NCI-H226 (cell line): ENCODE measurements at regions not wholly inside any gene's neighbourhood (a gene's known extent, or its start where the extent isn't known, plus 50 kb on each side); places are given as distances from the start of the nearest gene placed in this dataset.
A peak's percentile ranks its signal among the peaks of the same experiment; 100 is the strongest.

Experiments
- DNase-seq: peaks from one replicate; pipeline ENCODE4 v3.0.0-alpha.2; 2015

DNA sequence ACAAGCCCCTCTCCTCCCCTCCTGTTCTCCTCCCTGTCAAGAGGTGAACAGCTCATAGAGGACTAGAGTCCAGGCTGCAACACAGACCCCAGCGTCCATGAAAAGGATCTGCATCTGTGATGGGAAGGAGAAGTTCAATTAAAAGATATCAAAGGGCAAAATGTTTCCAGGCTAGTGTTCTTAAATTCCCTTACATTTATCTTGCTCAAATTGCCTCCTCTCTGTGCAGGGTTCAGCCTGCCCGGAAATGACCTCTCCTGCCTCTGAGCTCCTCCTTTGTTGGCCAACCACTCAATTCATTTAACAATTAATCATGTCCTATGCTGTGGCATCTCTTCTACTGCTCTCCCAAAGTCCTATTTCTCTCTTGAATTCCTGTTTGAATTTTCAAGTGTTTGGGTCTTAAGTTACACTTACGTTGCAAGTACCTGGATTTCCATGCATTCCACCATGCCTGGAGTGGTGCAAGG lies 105.3 kb downstream of the TSN start:
- no peak for DNase-seq

DNA sequence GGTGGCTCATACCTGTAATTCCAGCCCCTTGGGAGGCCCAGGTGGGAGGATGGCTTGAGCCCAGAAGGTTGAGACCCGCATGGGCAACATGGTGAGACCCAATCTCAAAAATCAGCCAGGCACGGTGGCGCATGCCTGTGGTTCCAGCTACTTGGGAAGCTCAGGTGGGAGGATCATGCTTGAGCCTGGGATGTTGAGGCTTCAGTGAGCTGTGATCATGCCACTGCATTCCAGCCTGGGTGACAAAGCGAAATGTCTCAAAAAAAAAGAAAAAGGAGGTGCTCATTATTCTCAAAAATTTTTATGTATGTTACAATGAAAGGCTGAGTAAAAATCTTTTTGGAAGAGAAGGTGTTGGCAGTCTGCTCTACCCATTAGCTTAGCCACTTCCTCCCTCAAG lies 106.8 kb downstream of the TSN start:
- no peak for DNase-seq

DNA sequence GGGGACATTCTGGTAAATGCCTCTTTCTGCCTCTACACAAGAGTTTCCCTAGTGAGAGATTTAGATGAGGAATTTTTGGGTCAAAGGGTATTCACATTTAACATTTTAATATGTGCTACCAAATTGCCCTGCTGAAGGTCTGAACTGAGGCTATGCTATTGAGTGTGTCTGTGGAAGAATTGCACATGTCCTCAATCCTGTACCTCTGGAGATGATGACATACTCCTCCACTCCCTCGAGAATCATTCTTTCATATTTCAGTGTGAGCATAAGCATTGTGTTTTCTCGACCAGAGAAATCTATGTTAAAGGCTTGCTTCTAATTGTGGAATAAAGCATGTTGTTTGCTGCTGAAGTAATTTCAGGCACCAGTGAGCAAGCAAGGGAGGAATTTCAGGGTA lies 110.5 kb downstream of the TSN start:
- DNase-seq, result no peak

DNA sequence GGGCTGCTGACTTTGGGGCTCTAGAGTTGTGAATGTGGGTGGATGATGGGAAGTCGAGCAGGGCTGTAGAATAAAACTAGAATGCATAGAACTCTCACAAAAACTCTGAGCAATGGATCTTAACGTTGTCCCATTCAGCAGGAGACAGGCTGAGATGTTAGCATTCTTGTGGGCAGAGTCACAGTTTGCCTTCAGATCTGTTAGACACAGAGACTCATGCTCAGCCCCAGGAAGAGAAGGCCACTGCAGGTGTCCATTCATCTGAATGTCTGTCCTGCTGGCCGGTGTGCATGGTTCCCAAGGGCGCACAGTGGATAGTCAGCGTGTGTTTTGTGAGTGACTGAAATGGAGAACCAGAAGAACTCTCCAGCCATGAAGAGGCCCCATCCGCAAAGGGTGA lies 111.3 kb downstream of the TSN start:
- DNase-seq, result no peak

DNA sequence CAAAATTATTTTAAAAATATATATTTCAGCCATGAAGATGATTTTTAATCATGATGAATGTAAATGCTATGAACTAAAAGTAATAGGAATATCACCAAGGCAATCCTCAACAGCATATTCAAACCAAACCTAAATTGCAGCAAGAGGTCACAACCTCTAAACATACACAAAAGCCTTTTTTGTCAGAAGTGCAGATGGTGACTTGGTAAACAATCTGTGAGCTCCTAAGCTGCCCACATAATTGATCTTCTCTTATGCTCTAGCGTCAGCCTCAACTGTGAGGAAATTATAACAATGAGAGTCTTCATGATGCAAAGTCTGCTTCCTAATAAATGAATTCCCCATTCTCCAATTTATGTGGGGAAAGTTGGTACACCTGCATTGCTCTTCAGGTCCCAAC lies 113.2 kb downstream of the TSN start:
- DNase-seq, result no peak

DNA sequence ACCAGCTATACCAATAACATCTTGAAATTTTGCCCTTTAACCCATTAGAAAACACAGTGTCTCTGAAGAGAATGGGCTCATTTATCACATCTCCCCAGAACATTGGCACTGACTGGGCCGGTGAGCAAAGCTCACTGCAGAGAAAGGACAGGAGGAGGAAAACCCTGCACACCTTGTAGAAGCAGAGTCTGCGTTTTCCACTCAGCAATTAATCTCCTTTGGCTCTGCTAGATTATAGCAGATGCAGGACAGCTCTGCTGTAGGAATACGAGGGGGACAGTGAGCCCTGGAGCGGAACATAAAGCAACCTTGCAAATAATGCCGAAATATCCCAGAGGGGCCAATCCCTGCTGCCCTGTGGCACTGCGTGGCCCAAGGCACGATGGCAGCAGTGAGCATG lies 113.9 kb downstream of the TSN start:
- no peak for DNase-seq

DNA sequence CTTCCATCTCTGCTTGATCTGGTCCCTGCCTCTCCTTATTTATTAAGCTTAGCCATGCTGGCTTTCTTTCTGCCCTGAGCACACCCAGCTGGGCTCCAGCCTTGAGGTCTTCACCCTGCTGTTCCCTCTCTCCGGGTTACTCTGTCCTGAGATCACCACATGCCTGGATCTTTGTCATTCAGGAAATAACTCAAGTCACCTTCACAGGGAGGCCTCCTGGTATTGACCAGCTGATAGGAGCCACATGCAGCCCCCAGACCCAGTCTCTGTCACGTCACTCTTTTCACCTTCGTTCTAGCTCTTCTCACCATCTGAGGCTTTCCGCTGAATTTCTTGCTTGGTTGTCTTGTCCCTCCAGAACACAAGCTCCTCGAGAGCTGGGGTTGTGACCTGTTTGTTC lies 114.4 kb downstream of the TSN start:
- no peak for DNase-seq

DNA sequence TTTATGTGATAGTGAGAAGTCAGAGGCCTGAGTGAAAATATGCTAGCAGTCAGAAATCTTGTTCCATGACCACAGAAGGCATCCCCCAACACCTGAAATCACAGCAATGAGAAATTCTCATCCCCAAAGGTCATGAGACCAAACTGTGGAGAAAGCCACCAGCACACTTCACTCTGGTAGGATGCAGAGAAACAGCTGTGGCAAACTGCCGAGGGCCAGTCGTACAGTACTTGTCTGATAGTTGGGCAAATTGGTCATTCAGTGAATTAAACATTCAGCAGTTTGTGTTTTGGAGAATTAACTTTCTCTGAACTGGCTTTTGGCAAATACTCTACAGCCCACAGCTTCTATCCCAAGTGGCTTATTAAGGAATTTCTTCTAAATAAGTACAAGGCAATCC lies 117.2 kb downstream of the TSN start:
- no peak for DNase-seq

DNA sequence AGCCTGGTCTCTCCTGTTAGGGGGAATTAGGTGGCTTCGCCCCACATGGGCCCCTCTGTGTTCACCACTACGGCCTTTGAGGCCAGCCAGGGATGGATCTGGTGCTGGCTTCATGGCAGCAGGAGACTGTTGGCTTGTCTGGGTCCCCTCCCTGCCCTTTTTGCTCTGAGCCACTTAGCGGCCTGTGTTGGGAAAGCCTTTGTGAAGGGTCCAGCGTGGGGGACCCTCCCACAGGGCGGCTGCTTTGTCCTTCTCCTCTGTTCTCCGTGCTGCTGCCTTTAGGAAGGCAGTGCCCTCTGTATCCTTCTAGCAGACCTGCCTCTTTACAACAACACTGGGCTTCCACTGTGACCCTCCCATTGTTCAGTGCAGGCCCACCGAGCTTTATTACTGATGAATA lies 118.4 kb downstream of the TSN start:
- DNase-seq, result no peak

DNA sequence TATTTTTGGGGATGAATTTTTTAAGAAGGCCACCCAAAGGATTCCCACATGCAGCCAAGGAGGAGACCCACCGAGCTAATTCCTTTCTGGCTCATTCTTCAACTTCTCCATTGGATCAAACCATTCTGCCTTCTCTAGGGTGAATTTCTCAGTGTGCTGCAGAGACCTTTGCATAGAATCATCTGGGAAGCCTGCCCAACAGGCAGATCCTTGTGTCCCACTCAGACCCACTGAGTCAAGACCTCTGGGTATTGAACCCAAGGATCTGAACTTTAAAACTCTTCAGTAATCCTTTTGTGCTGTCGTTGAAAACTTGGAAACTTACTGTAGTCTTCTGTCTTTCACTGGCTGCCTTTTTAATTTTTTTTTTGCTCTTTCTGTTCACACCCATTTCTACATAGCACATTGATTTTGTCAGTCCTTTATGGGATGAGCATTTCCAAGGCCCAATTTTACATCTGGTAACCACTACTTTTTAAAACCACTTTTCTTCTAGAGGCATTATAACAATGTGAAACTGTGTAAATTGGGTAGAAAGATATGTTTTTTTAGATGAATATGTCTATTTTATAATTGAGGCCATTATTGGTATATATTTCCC lies 120.2 kb downstream of the TSN start:
- DNase-seq, result no peak

DNA sequence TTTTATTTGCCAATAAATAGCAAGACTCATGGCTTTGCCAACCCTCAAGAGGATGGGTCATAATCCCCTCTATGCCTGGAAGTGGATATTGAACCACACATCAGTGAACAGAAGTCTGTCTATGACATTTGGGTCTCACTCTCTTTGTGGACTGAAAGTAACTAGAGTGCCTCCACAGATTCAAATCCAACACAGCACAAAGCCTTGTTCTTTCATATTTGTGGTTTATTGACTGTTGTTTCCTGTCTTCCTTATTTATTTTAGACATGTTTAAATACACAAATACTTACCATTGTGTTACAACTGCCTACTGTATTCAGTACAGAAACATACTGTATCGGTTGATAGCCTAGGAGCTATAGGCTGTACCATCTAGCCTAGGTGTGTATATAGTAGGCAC lies 121.9 kb downstream of the TSN start:
- DNase-seq, result no peak

DNA sequence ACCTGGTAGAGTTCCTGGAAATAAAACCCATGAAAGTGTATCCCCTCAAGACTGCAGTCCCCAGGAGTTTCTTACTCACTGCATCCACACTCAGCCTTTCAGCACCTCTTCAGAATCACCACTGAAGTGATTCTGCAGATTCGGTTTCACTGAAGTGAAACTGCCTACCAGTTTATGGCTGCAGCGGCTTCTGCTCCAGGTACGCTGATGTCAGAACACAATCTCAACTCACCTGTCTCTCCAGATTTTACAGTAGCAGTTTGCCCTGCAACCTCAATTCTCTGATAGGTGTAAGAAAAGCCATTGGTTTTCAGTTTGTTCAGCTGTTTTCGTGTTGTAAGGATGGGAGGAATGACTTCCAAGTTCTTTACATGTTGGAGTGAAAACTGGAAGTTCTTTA lies 124.8 kb downstream of the TSN start:
- DNase-seq, result no peak

DNA sequence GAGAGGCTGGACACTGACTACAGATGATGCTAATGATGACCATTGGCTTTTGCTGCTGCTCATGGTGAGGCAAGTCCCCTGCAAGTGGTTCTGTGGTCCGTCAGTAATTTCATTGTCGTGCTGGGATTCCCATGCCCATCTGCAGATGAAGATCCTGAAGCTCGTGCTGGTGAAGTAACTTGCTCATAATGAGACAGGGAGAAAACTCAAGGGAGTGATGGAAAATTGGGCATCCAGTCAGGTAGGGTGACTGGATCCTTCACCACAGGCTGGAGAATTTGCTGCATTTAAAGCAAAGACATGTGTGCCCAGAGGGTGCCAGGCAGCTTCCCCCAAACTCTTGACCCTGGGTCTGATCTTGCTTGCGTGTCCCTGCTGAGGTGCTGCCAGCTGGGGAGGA lies 125.6 kb downstream of the TSN start:
- DNase-seq, result no peak

DNA sequence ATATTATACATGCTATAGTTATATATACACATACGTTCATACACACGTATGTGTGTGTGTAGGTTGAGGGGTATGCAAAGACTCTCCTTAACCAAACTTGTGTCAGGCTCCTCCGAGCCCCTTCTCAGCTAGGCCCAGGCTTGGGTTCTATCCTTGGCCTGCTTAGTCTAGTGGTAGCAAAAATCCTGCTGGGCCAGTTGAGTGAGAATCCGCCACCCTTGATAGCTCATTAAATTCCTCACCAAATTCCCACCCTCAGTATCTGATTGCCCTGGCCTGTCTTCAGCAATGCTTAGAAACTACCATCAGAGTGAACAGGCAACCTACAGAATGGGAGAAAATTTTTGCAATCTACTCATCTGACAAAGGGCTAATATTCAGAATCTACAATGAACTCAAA lies 126.5 kb downstream of the TSN start:
- DNase-seq, result no peak

DNA sequence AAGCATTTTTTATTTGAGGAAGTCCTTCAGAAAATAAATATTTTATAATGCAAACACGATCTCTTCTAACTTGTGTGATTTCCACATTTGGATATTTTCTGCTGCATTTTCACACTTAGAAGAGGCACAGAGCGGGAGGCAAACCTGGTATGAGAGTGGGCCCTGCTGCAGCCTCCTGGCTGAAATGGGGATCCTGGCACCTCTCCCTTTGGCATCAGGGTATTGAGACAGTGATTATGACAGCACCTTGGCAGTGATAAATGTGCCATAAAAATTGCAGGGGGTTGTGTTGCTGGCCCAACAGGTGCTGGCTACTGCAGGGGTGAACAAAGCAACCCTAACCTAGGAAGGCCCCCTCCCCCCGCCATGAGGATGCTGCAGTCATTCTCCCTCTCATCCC lies 128.6 kb downstream of the TSN start:
- DNase-seq, result no peak

DNA sequence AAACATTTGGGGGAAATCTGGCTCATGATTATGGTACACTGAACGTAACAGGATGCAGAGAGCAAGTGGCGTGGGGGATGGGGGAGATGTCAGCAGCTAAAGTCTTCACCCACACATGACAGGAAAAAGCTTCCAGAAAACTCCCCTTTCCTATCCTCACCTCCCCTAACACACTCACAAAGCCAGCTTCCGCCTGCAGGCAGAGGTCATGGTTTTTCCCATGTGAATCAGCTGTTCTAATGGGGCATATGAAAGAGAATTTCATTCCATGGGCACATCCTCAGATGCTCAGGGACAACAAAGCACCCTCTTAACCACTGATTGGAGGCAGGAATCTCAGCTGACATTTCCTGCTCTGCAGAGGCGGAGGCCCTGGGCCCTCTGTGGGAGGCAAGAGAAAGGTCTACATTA lies 129.1 kb downstream of the TSN start:
- no peak for DNase-seq

DNA sequence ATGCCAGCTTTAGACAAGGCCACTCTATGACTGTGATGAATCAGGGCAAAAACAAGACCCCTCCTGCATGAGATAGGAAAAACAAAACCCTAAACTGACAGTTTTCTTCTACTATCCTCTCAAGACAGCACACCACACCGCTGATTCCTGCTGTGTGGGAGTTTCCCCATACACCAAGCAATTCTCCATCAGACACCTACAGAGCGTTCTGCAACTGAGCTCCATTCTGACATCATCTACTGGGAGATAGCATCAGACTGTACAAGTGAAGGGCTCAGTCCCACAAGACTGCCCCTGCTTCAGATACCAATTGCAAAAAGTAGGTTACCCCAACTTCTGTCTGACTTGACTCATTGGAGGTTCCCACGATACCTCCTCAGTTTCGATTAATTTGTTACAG lies 130.6 kb downstream of the TSN start:
- DNase-seq, result no peak

DNA sequence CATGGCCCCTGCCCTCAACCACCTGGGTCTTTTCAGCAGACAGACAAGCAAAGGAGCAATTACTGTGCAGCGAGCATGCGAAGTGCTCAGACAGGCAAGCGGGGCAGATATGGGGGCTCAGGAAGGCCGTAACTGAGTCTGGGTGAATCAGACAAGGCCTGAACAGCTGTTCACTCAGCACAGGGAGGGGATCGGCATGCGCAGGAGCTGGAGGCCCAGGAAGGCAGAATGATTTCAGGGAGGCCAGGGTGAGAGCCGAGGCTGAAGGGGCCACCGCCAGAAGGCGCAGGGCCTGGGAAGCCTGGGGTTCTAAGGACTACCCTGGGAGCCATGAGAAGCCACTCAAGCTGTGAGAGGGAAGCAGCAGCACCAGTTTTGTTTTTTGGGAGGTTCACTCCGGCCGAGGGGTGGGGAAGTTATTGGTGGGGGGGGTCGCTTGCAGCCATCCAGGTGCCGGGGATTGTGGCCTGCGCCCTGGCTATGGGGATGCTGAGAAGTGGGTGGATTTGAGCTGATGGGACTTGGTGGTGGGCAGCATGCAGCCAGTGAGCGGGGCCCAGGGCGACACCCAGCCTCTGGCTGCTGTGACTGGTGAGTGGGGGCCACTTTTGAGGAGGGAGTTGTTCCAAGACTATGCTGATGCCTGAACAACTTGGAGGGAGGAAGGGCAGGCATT lies 132.2 kb downstream of the TSN start:
- DNase-seq, result no peak

DNA sequence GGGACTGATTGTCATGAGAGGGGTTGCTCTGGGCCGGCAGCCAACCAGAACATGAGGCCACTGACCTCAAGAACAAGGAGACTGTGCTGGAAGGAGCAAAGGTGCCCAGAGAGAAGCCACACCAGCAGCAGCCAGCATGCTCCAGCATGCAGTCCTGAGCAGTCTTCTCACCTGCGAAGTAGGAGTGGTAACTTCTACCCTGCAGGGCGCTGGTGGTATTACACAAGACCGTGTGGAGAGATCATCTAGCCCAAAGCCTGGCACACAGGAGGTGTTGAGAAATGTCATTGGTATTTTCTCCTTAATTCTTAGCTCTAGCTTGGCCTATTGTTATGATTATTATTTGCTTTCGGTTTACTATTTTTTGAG lies 132.7 kb downstream of the TSN start:
- no peak for DNase-seq

DNA sequence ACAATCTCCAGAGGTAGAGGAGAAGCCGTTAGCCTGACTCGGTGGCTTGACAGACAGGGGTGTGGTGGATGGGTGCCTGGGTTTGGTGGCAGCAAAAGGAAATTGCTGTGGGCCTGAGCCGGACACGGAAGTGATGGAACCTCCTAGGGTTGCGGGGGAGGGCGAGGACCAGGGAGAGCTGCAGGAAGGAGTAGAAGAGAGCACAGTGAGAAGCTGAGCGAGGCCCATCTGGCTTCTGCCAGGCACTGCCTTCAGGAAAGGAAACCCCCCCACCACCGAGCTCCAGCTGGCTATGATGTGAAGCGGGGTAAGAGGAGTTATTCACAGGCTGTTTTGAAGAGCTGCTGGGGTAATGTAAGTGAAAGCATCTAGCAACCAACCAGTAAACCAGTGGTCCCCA lies 134.6 kb downstream of the TSN start:
- DNase-seq, result no peak

DNA sequence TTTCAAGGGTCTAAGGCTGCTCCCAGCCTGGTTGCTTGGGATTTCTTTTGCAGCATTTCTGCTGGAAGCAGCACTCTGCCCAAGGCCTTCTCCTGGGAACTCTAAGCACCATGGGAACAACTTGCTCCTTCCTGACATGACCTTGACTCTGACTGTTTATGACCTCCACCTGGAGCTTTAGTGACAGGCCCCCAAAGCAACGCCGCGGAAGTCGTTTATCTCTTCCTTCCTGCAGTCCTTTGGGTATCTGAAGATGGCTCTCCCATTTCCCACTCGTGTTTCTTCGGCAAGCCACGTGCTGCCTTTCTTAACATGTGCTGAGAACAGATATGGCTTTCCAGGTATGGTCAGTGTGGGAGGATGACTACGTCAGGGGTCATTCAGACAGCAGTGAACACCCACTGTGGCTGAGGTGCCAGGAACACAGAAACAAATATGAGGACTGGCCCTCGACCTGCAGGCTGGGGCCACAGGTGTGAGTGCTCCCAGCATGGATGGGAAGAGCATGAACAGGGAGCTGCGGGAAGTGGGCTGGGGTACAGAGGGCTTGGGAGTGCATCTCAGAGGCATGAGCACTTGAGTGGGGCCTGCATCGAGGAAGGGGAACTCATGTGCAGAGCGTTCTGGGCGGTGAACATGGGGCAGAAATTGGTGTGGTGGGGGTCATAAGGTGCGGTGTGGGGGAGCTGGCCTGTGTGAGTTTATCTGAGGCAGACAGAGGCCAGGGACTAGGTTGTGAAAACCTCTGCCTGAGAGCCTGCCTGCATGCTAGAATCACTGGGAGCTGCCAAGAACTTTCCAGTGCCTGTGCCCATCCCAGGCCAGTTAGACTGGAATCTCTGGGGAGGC lies 140.5 kb downstream of the TSN start:
- DNase-seq, result no peak

DNA sequence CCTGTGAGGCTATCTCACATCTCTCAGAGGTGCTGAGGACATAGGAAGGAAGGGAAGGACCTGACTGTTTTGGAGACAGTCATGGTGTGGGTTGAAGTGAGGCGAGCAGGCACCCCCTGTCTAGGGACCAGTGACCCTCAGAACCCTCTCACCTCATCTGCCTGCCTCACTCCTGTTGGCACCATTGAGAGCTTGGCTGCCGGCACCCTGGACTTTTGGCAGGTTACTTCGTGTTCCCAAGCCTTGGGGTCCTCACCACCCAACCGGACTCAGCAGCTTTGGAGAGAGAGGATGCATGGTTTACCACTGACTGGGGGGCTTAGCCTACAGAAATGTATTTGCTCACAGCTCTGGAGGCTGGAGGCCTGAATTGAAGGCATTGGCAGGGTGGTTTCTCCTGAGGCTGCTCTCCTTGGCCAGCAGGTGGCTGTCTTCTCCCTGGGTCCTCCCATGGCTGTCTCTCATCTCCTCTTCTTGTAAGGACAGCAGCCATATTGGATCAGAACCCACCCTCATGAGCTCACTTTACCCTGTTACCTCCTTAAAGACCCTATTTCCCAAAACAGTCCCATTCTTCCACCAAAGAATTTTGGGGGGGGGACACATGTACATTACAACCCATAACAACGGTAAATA lies 142.0 kb downstream of the TSN start:
- peak; percentile 52 for DNase-seq

DNA sequence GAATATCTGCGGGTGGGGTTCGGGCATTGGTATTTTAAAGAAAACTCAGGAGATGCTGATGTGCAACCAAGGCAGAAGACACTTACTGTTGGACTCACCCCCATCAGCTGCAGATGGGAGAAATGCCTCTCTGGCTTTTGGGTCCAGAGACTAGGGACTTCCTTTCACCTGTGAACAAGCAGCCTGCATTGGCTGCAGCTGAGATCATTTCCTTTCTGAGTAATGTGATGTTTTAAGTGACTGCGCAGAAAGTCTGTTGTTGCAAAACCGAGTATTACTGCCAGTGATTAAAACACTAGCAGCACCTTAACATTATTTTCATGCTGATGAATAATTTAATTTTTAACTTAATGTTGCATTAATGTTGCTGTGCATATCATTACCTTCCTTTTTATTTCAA lies 143.0 kb downstream of the TSN start:
- peak; percentile 53 for DNase-seq

DNA sequence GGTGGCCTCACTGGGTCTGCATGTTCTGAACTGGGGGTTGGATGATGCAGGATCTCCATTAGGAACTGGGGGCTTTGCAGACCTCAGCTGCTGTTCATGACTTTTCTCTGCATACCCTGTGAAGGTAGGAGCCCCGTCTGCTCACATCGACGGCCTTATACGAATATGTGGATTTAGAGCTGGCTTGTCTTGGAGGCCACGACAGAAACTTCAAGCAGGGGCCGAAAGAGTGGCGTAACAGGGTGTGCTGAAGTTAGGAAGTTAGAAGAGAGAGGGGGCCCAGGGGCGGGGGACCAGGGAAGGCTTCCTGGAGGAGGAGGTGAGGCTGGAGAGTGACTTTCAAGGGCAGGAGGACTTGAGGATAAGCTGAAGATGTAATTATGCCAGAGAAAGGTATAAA lies 144.9 kb downstream of the TSN start:
- DNase-seq, result no peak
